GM10266 (cell line): ENCODE measurements at regions not wholly inside any gene's neighbourhood (a gene's known extent, or its start where the extent isn't known, plus 50 kb on each side); places are given as distances from the start of the nearest gene placed in this dataset.

ENCODE experiments used
- DNase-seq: peaks from one replicate; pipeline ENCODE4 v3.0.0; 2012; ENCODE audit errors: extremely low spot score
- CTCF ChIP-seq: IDR thresholded peaks from 2 replicates; pipeline ENCODE4 v1.5.1; 2012; ENCODE audit warnings: mild to moderate bottlenecking, low read depth; ENCODE audit not compliant: control insufficient read depth, insufficient read depth; ENCODE audit errors: missing control alignments

DNA sequence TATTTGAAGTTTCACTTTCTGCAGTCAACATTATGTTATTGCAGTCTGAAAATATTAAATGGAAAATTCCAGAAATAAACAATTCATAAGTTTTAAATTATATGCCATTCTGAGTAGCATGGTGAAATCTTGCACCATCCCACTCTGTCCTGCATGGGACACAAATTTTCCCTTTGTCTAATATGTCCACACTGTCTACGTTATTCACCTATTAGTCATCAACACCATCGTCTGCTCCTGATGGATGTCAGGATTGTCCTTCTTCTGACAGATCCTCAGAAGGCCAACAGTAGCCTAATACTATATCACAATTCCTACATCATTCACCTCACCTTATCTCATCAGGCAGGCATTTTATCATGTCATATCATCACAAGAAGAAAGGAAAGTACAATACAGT lies 163.1 kb downstream of the TXNL1 start:
- DNase-seq: no peak
- no peak for TF ChIP-seq CTCF

GRCh38 chr18:56473400-56474024 lies 164.9 kb downstream of the TXNL1 start:
- no peak for TF ChIP-seq CTCF

GRCh38 chr18:56470406-56471351 lies 167.7 kb downstream of the TXNL1 start:
- TF ChIP-seq CTCF: no peak

More at GRCh38 chr18:56473400-56474024, 164.9 kb downstream of the TXNL1 start:
- no peak for DNase-seq

DNA sequence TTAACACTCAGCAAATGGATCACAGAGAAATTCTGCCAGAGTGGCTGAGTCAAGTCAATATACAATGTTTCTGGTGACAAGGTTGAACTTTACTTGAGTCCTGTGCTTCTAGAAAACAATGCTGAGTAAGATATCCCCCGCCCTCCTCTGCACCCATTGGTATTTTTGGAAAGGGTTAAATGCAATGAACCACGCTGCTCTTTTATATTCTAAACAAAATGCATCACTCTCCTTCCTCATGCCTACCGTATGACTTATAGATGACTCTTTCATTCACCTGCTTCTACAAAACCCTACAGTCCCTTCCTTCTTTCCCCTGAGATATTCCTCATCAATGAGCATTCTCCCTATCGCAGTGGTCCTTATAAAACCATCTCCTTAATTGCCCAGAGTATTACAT lies 168.8 kb downstream of the TXNL1 start:
- no peak for DNase-seq
- no peak for TF ChIP-seq CTCF

More at GRCh38 chr18:56470406-56471351, 167.7 kb downstream of the TXNL1 start:
- no peak for DNase-seq

DNA sequence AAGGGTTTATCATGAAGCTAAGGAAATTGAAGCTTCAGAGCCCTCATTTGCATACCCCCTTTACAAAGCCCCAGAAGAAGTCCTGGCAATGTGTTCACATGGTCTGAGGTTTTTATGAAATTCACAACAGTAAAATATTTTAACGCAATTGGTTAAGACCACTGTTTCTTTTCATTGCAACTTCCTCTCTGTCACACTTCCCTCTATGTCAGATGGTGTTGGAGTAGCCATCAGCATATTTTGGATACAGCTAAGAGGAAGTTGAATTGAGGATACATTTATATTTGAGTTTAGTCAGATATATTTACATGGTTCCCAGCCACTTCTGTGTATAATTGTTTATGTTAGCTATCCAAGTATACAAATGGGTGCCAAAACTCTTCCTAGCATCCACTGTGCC lies 170.0 kb downstream of the TXNL1 start:
- TF ChIP-seq CTCF: no peak
- no peak for DNase-seq

DNA sequence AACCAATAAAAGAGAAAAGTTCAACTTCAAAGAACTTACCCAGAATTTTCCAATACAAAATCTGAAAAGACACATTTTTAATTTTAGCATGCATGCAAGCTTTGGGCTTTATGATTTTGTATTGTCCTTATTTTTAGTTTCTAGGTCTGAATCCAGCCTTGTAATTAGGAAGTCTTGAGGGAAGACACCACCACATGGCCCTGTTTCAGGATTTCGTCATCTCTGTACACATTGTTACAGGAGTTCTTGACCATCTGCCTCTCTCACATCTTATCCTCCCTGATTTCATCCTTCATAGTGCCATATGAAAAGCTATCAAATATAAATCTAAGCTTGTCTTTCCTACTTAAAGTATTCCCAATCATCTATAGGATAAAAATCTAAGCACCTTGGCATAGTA lies 176.1 kb downstream of the TXNL1 start:
- no peak for DNase-seq
- TF ChIP-seq CTCF: no peak

DNA sequence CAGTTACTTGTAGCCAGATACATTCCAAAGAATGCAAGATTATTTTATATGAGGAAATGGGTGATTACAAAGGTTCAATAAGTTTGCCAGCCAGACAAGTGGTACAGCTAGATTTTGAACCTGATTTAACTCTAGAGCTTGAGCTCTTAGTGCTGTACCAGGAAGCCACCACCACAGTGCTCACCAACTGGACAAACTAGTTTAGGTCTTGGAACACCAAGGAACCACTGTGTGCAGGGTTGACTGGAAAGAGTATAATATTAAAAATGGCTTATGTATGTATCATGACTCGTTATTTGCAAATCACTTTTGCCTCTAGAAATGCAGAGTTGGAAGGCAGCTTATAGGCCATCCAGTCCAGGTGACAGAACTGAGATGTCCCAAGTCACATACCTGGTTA lies 177.2 kb downstream of the TXNL1 start:
- no peak for DNase-seq
- no peak for TF ChIP-seq CTCF
